ENCODE measurements at regions not wholly inside any gene's neighbourhood (a gene's known extent, or its start where the extent isn't known, plus 50 kb on each side); places are given as distances from the start of the nearest gene placed in this dataset.
"Not testable (repeated sequence)": the region's sequence is repeated elsewhere in the genome, so short reads cannot be mapped to it uniquely, and the experiment has no call there.

DNA sequence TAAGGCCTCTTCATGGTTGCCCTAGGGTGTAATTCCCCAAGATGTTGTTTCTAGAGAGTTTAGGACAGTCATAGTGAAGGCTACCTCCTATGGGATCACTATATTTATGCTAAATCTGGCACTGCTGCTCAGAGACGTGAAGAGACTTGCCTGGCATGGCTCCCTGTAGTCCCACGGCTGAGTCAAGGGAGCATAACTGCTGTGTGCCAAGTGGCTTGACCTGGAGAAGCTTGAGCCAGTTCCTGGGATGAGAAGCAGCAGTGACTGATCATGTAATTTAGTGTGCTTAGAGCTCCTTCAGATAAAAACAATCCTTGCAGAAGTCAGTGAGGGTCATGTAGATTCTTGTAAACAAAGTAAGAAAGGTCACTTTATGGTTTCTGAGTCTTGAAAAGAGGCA, 68.9 kb upstream of the TSPAN2 start:
- H3K4me3 ChIP-seq (ENCODE audit: low read depth, low read length) = no peak overlapping the region
- TF ChIP-seq, protein P1, sequence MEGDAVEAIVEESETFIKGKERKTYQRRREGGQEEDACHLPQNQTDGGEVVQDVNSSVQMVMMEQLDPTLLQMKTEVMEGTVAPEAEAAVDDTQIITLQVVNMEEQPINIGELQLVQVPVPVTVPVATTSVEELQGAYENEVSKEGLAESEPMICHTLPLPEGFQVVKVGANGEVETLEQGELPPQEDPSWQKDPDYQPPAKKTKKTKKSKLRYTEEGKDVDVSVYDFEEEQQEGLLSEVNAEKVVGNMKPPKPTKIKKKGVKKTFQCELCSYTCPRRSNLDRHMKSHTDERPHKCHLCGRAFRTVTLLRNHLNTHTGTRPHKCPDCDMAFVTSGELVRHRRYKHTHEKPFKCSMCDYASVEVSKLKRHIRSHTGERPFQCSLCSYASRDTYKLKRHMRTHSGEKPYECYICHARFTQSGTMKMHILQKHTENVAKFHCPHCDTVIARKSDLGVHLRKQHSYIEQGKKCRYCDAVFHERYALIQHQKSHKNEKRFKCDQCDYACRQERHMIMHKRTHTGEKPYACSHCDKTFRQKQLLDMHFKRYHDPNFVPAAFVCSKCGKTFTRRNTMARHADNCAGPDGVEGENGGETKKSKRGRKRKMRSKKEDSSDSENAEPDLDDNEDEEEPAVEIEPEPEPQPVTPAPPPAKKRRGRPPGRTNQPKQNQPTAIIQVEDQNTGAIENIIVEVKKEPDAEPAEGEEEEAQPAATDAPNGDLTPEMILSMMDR (IDR thresholded peaks at IDR 0.05; ENCODE audit: low read depth, low read length, missing control alignments) = no peak
- DNase-seq (ENCODE audit: low read depth) = no peak
- in situ Hi-C loops (cut with HindIII; ENCODE audit: low sequenced_read_pairs) = no loop called here

DNA sequence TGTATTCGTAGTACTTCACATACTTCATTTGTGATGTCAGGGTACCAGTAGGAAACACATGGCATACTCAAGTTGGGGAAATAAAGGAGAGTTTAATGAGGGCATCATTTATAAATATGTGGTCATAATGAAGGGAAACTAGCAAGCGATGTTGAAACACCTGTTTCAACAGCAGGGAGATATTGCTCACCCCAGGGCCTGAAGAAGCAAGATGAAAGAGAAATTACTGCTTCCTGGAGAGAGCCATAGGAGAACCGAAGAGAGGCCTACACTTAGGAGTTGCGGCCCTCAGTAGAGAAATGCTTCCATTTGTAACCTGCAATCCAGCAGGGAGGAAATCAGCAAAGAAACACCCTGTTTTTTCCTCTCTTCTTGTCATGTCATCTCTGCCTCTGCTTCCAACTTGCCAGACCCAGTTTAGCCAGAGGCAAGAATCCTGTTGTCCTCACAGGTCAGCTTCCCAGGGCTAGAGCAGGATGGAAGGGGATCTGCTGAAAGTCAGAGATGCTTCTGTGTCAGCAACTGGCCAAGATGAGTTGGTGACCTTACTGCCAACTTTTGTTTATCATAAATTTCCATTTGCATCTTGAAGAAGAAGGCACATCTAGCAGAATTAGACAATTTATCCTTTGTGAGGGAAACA, 67.6 kb upstream of the TSPAN2 start:
- no peak overlapping the region for H3K4me3 ChIP-seq (ENCODE audit: low read depth, low read length)
- DNase-seq (ENCODE audit: low read depth) = no peak
- in situ Hi-C loops (cut with HindIII; ENCODE audit: low sequenced_read_pairs) = no loop called here
- TF ChIP-seq, protein P1 (IDR thresholded peaks at IDR 0.05; ENCODE audit: low read depth, low read length, missing control alignments) = no peak

- no peak overlapping the region for H3K4me3 ChIP-seq (ENCODE audit: low read depth, low read length)
- in situ Hi-C loops (cut with HindIII; ENCODE audit: low sequenced_read_pairs) = no loop called here
- no peak for DNase-seq (ENCODE audit: low read depth)
- TF ChIP-seq, protein P1 (IDR thresholded peaks at IDR 0.05; ENCODE audit: low read depth, low read length, missing control alignments) = no peak
Measured at GRCh38 chr1:115153966-115154557, 64.8 kb upstream of the TSPAN2 start.

GRCh38 chr1:115147928-115148327, 58.6 kb upstream of the TSPAN2 start:
- H3K4me3 ChIP-seq (ENCODE audit: low read depth, low read length); DNase-seq (ENCODE audit: low read depth); in situ Hi-C loops (cut with HindIII; ENCODE audit: low sequenced_read_pairs): not testable (repeated sequence)

DNA sequence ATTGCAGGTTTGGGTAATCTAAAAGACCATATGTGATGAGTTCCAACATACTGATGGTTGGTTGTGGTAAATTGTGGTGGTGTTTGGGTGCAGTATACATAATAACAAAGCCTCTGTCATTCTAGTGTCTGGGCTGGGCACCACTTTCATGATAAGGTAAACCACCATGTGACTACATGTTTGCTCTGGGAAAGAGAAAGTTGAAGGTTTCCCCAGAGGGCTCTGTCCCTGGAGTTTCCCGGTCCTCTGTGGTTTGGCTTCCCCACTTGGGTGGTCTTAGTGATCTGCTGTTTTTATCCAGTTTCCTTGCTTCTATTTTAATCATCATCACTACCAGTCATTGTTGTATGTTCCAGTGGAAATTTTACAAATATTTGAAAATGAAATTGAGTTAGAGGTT, 55.9 kb upstream of the TSPAN2 start:
- H3K4me3 ChIP-seq (ENCODE audit: low read depth, low read length) = no peak overlapping the region
- no peak for DNase-seq (ENCODE audit: low read depth)
- in situ Hi-C loops (cut with HindIII; ENCODE audit: low sequenced_read_pairs) = no loop called here
- TF ChIP-seq, protein P1 (IDR thresholded peaks at IDR 0.05; ENCODE audit: low read depth, low read length, missing control alignments) = no peak

GRCh38 chr1:115144176-115144575, 54.9 kb upstream of the TSPAN2 start:
- in situ Hi-C loops (cut with HindIII; ENCODE audit: low sequenced_read_pairs) = no loop called here
- no peak for DNase-seq (ENCODE audit: low read depth)
- no peak overlapping the region for H3K4me3 ChIP-seq (ENCODE audit: low read depth, low read length)
- TF ChIP-seq, protein P1 (IDR thresholded peaks at IDR 0.05; ENCODE audit: low read depth, low read length, missing control alignments) = no peak

DNA sequence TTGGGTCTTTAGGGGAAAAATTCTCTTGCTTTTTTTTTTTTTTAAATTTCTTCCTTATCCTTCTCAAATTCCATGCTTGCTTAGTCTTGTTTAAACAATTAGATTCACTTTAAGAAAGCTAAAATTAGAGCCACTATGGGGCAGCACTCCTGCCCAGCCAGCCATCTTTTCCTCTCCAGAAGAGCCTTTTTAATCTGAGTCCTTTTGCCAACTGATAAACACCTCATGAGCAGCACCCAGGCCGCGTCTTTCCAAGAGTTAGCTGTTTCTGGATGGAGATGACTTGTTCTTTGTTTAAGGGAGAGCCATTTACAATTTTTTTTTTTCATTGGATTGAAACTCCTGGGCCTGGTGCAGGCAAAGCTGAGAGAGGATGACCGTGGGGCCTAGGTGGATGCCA, 53.3 kb upstream of the TSPAN2 start:
- TF ChIP-seq, protein P1 (IDR thresholded peaks at IDR 0.05; ENCODE audit: low read depth, low read length, missing control alignments) = peak; percentile 32
- DNase-seq (ENCODE audit: low read depth) = no peak
- in situ Hi-C loops (cut with HindIII; ENCODE audit: low sequenced_read_pairs) = no loop called here
- no peak overlapping the region for H3K4me3 ChIP-seq (ENCODE audit: low read depth, low read length)
